Adipose tissue (tissue), 3 donors: ENCODE measurements at regions not wholly inside any gene's neighbourhood (a gene's known extent, or its start where the extent isn't known, plus 50 kb on each side); places are given as distances from the start of the nearest gene placed in this dataset.
"Not testable (repeated sequence)": the region's sequence is repeated elsewhere in the genome, so short reads cannot be mapped to it uniquely, and the experiment has no call there.

ENCODE experiments used
- H3K27ac ChIP-seq: one replicate; pipeline ENCODE4 v1.5.1; 2013; ENCODE audit warnings: low read depth, low read length
- WGBS, 3 donors: extraction: QIAGEN DNeasy Blood & Tissue Kit; methylation state at CpG; one replicate each; pipeline ENCODE4 v1.1.7; 2013; 5-methylcytosine and 5-hydroxymethylcytosine counted together
- donor health status: healthy with polysubstance abuse.
- donor health status: Bipolar disorder and iron deficiency.
- donor health status: healthy.

- 86 to 91% (median 91%) methylated on average over 9 of the region's 9 CpGs for WGBS, 3 donors
Measured at GRCh38 chr13:109702030-109702597, 84.3 kb downstream of the IRS2 start.

GRCh38 chr13:109700176-109700575 lies 86.2 kb downstream of the IRS2 start:
- WGBS, 3 donors = 5 to 36% (median 11%) methylated on average over 3 of the region's 3 CpGs
- H3K27ac ChIP-seq = no peak overlapping the region

More at GRCh38 chr13:109702030-109702597, 84.3 kb downstream of the IRS2 start:
- not testable (repeated sequence) for H3K27ac ChIP-seq

- 70 to 81% (median 70%) methylated on average over 13 of the region's 13 CpGs for WGBS, 3 donors
- no peak overlapping the region for H3K27ac ChIP-seq
Measured at GRCh38 chr13:109699628-109700071, 86.7 kb downstream of the IRS2 start.

- WGBS, 3 donors = 32 to 38% (median 38%) methylated on average over 1 of the region's 1 CpG
- H3K27ac ChIP-seq = no peak overlapping the region
Measured at GRCh38 chr13:109698779-109699178, 87.6 kb downstream of the IRS2 start.

- no peak overlapping the region for H3K27ac ChIP-seq
- 80 to 84% (median 82%) methylated on average over 10 of the region's 10 CpGs for WGBS, 3 donors
Measured at GRCh38 chr13:109697936-109698335, 88.4 kb downstream of the IRS2 start.

GRCh38 chr13:109695402-109696190 lies 90.8 kb downstream of the IRS2 start:
- WGBS, 3 donors = 78 to 94% (median 93%) methylated on average over 6 of the region's 6 CpGs
- no peak overlapping the region for H3K27ac ChIP-seq

- no peak overlapping the region for H3K27ac ChIP-seq
- WGBS, 3 donors = 80 to 95% (median 86%) methylated on average over 4 of the region's 4 CpGs
Measured at GRCh38 chr13:109694972-109695371, 91.4 kb downstream of the IRS2 start.

- 62 to 87% (median 86%) methylated on average over 4 of the region's 4 CpGs for WGBS, 3 donors
- H3K27ac ChIP-seq = no peak overlapping the region
Measured at GRCh38 chr13:109693213-109693612, 93.2 kb downstream of the IRS2 start.

GRCh38 chr13:109691689-109692088 lies 94.7 kb downstream of the IRS2 start:
- H3K27ac ChIP-seq = no peak overlapping the region
- WGBS, 3 donors = 44 to 53% (median 45%) methylated on average over 1 of the region's 1 CpG

GRCh38 chr13:109687559-109688448 lies 98.6 kb downstream of the IRS2 start:
- 76 to 86% (median 83%) methylated on average over 14 of the region's 14 CpGs for WGBS, 3 donors
- H3K27ac ChIP-seq = no peak overlapping the region

- no peak overlapping the region for H3K27ac ChIP-seq
- 34 to 60% (median 46%) methylated on average over 9 of the region's 9 CpGs for WGBS, 3 donors
Measured at GRCh38 chr13:109685203-109685602, 101.2 kb downstream of the IRS2 start.

GRCh38 chr13:109684824-109685202 lies 101.6 kb downstream of the IRS2 start:
- no peak overlapping the region for H3K27ac ChIP-seq
- 32 to 54% (median 36%) methylated on average over 9 of the region's 9 CpGs for WGBS, 3 donors

GRCh38 chr13:109684084-109684823 lies 102.1 kb downstream of the IRS2 start:
- 67 to 76% (median 70%) methylated on average over 7 of the region's 7 CpGs for WGBS, 3 donors
- no peak overlapping the region for H3K27ac ChIP-seq

- no peak overlapping the region for H3K27ac ChIP-seq
- WGBS, 3 donors = 82 to 88% (median 85%) methylated on average over 8 of the region's 8 CpGs
Measured at GRCh38 chr13:109682534-109683244, 103.7 kb downstream of the IRS2 start.

GRCh38 chr13:109680930-109681329 lies 105.5 kb downstream of the IRS2 start:
- 88 to 91% (median 91%) methylated on average over 4 of the region's 4 CpGs for WGBS, 3 donors

GRCh38 chr13:109680288-109680687 lies 106.1 kb downstream of the IRS2 start:
- 88 to 92% (median 89%) methylated on average over 4 of the region's 4 CpGs for WGBS, 3 donors
- H3K27ac ChIP-seq = no peak overlapping the region

More at GRCh38 chr13:109680930-109681329, 105.5 kb downstream of the IRS2 start:
- H3K27ac ChIP-seq = no peak overlapping the region

GRCh38 chr13:109678459-109678858 lies 107.9 kb downstream of the IRS2 start:
- 80 to 88% (median 80%) methylated on average over 4 of the region's 4 CpGs for WGBS, 3 donors
- no peak overlapping the region for H3K27ac ChIP-seq

- H3K27ac ChIP-seq = no peak overlapping the region
- WGBS, 3 donors = 94 to 97% (median 96%) methylated on average over 5 of the region's 5 CpGs
Measured at GRCh38 chr13:109677206-109677605, 109.2 kb downstream of the IRS2 start.
